GM08714 (cell line): ENCODE measurements at regions not wholly inside any gene's neighbourhood (a gene's known extent, or its start where the extent isn't known, plus 50 kb on each side); places are given as distances from the start of the nearest gene placed in this dataset.

ENCODE experiments used
- H3K4me3 ChIP-seq: fragments of 200-500 bp; sonication (Bioruptor generic); 2 replicates; pipeline ENCODE4 v1.5.1; 2014; ENCODE audit warnings: mild to moderate bottlenecking, low read length, inconsistent platforms
- ZNF274 ChIP-seq: IDR thresholded peaks from 2 replicates; pipeline ENCODE4 v1.6.1; 2012; ENCODE audit warnings: mild to moderate bottlenecking, low read depth, low read length

- no peak for TF ChIP-seq ZNF274
- no peak overlapping the region for H3K4me3 ChIP-seq
Measured at GRCh38 chr1:226797151-226797550, 58.1 kb upstream of the ITPKB start.

- TF ChIP-seq ZNF274, result no peak
- no peak overlapping the region for H3K4me3 ChIP-seq
Measured at GRCh38 chr1:226793620-226794276, 54.7 kb upstream of the ITPKB start.

- no peak for TF ChIP-seq ZNF274
- H3K4me3 ChIP-seq, result no peak overlapping the region
Measured at GRCh38 chr1:226792368-226792767, 53.3 kb upstream of the ITPKB start.

- TF ChIP-seq ZNF274, result no peak
- H3K4me3 ChIP-seq, result no peak overlapping the region
Measured at GRCh38 chr1:226790545-226791181, 51.6 kb upstream of the ITPKB start.

- H3K4me3 ChIP-seq, result peak overlapping the region; percentile 34; the same call in 1 of the 2 replicates
- TF ChIP-seq ZNF274, result no peak
Measured at GRCh38 chr1:226788965-226789364, 49.9 kb upstream of the ITPKB start.
